CD14-positive monocyte (primary cell): ENCODE measurements at regions not wholly inside any gene's neighbourhood (a gene's known extent, or its start where the extent isn't known, plus 50 kb on each side); places are given as distances from the start of the nearest gene placed in this dataset.

Experiments
- DNase-seq, 3 donors: peaks; one replicate each; pipeline ENCODE4 v3.0.0-alpha.2; 2011 to 2022
- H2AFZ ChIP-seq: 2 replicates; pipeline ENCODE4 v1.6.0; 2012; ENCODE audit warnings: mild to moderate bottlenecking, low read depth, low read length, inconsistent platforms; ENCODE audit not compliant: insufficient read depth, poor library complexity, severe bottlenecking
- H3K27ac ChIP-seq, 2 donors: 1 replicate in 1 of 2; 2 replicates in 1 of 2; pipeline ENCODE4 v1.5.1; 2012 to 2013; ENCODE audit warnings: low read length in 2 of 2, control low read depth in 1 of 2, inconsistent platforms in 1 of 2, low read depth in 1 of 2, mild to moderate bottlenecking in 1 of 2
- H3K27me3 ChIP-seq, 2 donors: one replicate each; pipeline versions ENCODE4 v1.6.0 to v1.6.1; 2011 to 2013; ENCODE audit warnings: low read length in 2 of 2; ENCODE audit not compliant: control insufficient read depth in 2 of 2, insufficient read depth in 2 of 2
- H3K36me3 ChIP-seq, 2 donors: replicated peaks in 1 of 2; 1 replicate in 1 of 2; 2 replicates in 1 of 2; pipeline versions ENCODE4 v1.5.1 to v1.6.1; 2012 to 2013; ENCODE audit warnings: low read length in 2 of 2, control low read depth in 1 of 2, inconsistent platforms in 1 of 2, mild to moderate bottlenecking in 1 of 2; ENCODE audit not compliant: insufficient read depth in 2 of 2, control insufficient read depth in 1 of 2
- H3K4me1 ChIP-seq, 2 donors: 1 replicate in 1 of 2; 2 replicates in 1 of 2; pipeline versions ENCODE4 v1.5.1 to v1.6.1; 2012 to 2013; ENCODE audit warnings: low read length in 2 of 2, control low read depth in 1 of 2, inconsistent platforms in 1 of 2, mild to moderate bottlenecking in 1 of 2, moderate library complexity in 1 of 2; ENCODE audit not compliant: insufficient read depth in 2 of 2, control insufficient read depth in 1 of 2
- H3K4me2 ChIP-seq: replicated peaks from 2 replicates; pipeline ENCODE3; 2012; ENCODE audit warnings: low read length, moderate library complexity, mild to moderate bottlenecking; ENCODE audit not compliant: poor library complexity, severe bottlenecking; ENCODE audit errors: extremely low read depth
- H3K4me3 ChIP-seq, 3 experiments: fragments of 200-600 bp in 1 of 3; sonication (generic) in 1 of 3; replicated peaks in 1 of 3; 1 replicate in 2 of 3; 2 replicates in 1 of 3; pipeline ENCODE4 v1.5.1; 2011 to 2013; ENCODE audit warnings: low read length in 3 of 3, mild to moderate bottlenecking in 3 of 3, control low read depth in 2 of 3, low read depth in 2 of 3, inconsistent platforms in 1 of 3, moderate library complexity in 1 of 3
- H3K79me2 ChIP-seq: 2 replicates; pipeline ENCODE4 v1.6.0; 2012; ENCODE audit warnings: mild to moderate bottlenecking, control low read depth, inconsistent platforms, low read length, moderate library complexity; ENCODE audit not compliant: insufficient read depth
- H3K9ac ChIP-seq: 2 replicates; pipeline ENCODE4 v1.6.0; 2017; ENCODE audit warnings: low read length, mild to moderate bottlenecking; ENCODE audit not compliant: insufficient read depth, poor library complexity, severe bottlenecking
- H3K9me3 ChIP-seq, 2 donors: replicated peaks in 1 of 2; 1 replicate in 1 of 2; 2 replicates in 1 of 2; pipeline versions ENCODE4 v1.5.1 to v1.6.1; 2012 to 2013; ENCODE audit warnings: low read length in 2 of 2, control low read depth in 1 of 2; ENCODE audit not compliant: control insufficient read depth in 1 of 2, insufficient read depth in 1 of 2
- H4K20me1 ChIP-seq: 2 replicates; pipeline ENCODE4 v1.6.0; 2012; ENCODE audit warnings: mild to moderate bottlenecking, low read length, control low read depth, moderate library complexity; ENCODE audit not compliant: insufficient read depth
- H3K27ac Mint-ChIP-seq, 7 donors: one replicate each; pipeline ENCODE4 v1.8.0; 2020; ENCODE audit warnings: mild to moderate bottlenecking in 7 of 7, mixed read lengths in 7 of 7, moderate library complexity in 6 of 7, inconsistent platforms in 2 of 7
- H3K27me3 Mint-ChIP-seq, 3 donors: one replicate each; pipeline ENCODE4 v1.8.0; 2021 to 2022; ENCODE audit warnings: low read depth in 3 of 3, mild to moderate bottlenecking in 3 of 3, mixed read lengths in 3 of 3, moderate library complexity in 3 of 3, inconsistent platforms in 1 of 3
- H3K36me3 Mint-ChIP-seq, 2 donors: one replicate each; pipeline ENCODE4 v1.8.0; 2020; ENCODE audit warnings: mixed read lengths in 2 of 2, inconsistent platforms in 1 of 2, mild to moderate bottlenecking in 1 of 2
- H3K4me1 Mint-ChIP-seq: one replicate; pipeline ENCODE4 v1.8.0; 2020; ENCODE audit warnings: mild to moderate bottlenecking, mixed read lengths
- H3K4me3 Mint-ChIP-seq, 2 donors: one replicate each; pipeline ENCODE4 v1.8.0; 2020; ENCODE audit warnings: mild to moderate bottlenecking in 2 of 2, mixed read lengths in 2 of 2, moderate library complexity in 1 of 2
- H3K9me3 Mint-ChIP-seq, 7 donors: one replicate each; pipeline ENCODE4 v1.8.0; 2020 to 2022; ENCODE audit warnings: mixed read lengths in 7 of 7, mild to moderate bottlenecking in 6 of 7, moderate library complexity in 6 of 7, inconsistent platforms in 2 of 7
- WGBS: methylation state at CpG from one replicate; pipeline ENCODE4 v1.1.5; 2013; ENCODE audit warnings: missing lambda C conversion rate; ENCODE audit not compliant: insufficient coverage; 5-methylcytosine and 5-hydroxymethylcytosine counted together
- intact Hi-C, 2 donors: fragments of 100-400 bp; cut with micrococcal nuclease; formaldehyde crosslinking; loops; one replicate each; pipeline versions ENCODE4 v1.15.0 to v1.15.1; 2023
- TF ChIP-seq, protein P1 (sequence below): fragments of 200-600 bp; IDR thresholded peaks from one replicate; pipeline ENCODE4 v1.8.0; 2022; ENCODE audit warnings: antibody characterized with exemption, mild to moderate bottlenecking

DNA sequence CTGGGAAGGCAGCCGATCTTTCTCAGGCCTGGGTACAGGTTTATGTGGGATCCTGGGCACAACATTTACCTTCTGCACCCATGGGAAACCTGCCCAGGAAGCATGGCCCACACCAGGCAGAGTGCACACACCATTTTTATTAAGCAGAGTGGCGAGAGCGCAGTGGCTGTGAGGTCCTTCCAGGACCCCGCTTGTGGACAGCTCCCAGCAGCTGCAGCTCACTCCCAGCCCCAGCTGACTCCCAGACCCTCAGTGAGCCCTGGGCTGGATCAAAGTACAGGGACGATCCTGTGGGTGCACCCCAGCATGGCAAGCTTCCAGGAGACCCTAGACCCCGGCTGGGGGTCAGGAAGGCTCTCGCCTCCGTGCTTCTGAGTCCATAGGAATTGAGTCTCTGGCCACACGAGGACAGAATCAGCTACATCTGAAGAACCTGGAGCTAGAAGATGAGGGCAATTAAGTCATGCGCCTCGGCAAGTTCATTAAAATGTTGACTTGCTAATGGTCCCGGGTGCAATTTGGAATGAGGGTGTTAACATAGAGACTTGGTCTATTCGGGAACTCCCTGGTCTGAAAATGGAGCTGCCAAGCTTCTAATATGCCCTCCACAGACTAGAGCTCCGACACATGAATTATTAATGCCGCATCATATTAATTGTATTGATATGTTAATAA is 65.4 kb upstream of the SLCO4A1 start:
- H3K4me3 ChIP-seq, result no peak overlapping the region
- H3K27me3 Mint-ChIP-seq, result peaks cover 24 to 62% (median 53%) of the 10 kb centered on the region in 3 donors

DNA sequence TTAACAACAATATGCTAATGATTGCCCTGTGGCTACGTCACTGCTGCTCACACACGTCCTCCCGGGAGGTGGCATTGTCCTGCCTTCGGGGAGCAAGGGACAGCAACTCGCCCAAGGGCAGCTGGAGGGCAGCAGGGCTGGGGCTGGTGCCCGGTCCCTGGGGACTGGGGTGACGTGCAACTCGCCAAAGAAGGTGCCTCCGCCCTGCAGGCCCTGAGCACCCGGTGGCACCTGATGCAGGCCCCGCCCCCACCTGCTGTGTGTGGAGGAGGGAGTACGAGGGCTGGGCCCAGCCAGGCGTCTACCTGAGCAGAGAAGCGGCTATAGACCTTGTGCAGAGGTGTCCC is 64.8 kb upstream of the SLCO4A1 start:
- Histone ChIP-seq H4K20me1 (no peaks in the 10 kb centered on the region), H3K9ac (no peak overlapping the region), H3K27me3 (peaks cover 6 to 29% of the 10 kb centered on the region in 2 donors), H2AFZ (no peak overlapping the region), H3K79me2 (no peaks in the 10 kb centered on the region), H3K4me2 (no peak overlapping the region), H3K36me3 (no peaks in the 10 kb centered on the region), H3K4me1 (no peaks in the 10 kb centered on the region), H3K27ac (no peak overlapping the region), H3K4me3 (no peak overlapping the region), H3K9me3 (no peaks in the 10 kb centered on the region)
- intact Hi-C loops, result no loop called here
- TF ChIP-seq, protein P1, sequence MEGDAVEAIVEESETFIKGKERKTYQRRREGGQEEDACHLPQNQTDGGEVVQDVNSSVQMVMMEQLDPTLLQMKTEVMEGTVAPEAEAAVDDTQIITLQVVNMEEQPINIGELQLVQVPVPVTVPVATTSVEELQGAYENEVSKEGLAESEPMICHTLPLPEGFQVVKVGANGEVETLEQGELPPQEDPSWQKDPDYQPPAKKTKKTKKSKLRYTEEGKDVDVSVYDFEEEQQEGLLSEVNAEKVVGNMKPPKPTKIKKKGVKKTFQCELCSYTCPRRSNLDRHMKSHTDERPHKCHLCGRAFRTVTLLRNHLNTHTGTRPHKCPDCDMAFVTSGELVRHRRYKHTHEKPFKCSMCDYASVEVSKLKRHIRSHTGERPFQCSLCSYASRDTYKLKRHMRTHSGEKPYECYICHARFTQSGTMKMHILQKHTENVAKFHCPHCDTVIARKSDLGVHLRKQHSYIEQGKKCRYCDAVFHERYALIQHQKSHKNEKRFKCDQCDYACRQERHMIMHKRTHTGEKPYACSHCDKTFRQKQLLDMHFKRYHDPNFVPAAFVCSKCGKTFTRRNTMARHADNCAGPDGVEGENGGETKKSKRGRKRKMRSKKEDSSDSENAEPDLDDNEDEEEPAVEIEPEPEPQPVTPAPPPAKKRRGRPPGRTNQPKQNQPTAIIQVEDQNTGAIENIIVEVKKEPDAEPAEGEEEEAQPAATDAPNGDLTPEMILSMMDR, result no peak
- Mint-ChIP-seq H3K27ac (no peak overlapping the region), H3K9me3 (peaks cover 0 to 3% (median 2%) of the 10 kb centered on the region in 7 donors), H3K4me1 (peaks cover 2% of the 10 kb centered on the region), H3K27me3 (peaks cover 27 to 65% (median 51%) of the 10 kb centered on the region in 3 donors), H3K36me3 (no peaks in the 10 kb centered on the region), H3K4me3 (no peak overlapping the region)
- 39% methylated on average over 14 of the region's 14 CpGs for WGBS
- no peak for DNase-seq

More for the DNA sequence above, 65.4 kb upstream of the SLCO4A1 start:
- H3K27ac Mint-ChIP-seq, result no peak overlapping the region
- Histone ChIP-seq H4K20me1 (no peaks in the 10 kb centered on the region), H3K36me3 (no peaks in the 10 kb centered on the region), H3K4me1 (no peaks in the 10 kb centered on the region), H3K9me3 (peaks cover 0 to 4% of the 10 kb centered on the region in 2 donors), H3K9ac (no peak overlapping the region), H3K4me2 (no peak overlapping the region), H3K79me2 (no peaks in the 10 kb centered on the region), H3K27me3 (peaks cover 5 to 26% of the 10 kb centered on the region in 2 donors), H3K27ac (no peak overlapping the region), H2AFZ (no peak overlapping the region)
- WGBS, result 37% methylated on average over 9 of the region's 15 CpGs
- peaks cover 2 to 7% (median 5%) of the 10 kb centered on the region in 7 donors for H3K9me3 Mint-ChIP-seq
- no peak overlapping the region for H3K4me3 Mint-ChIP-seq
- intact Hi-C loops, result no loop called here
- DNase-seq, result no peak
- TF ChIP-seq, protein P1, result no peak
- peaks cover under 1% of the 10 kb centered on the region for H3K4me1 Mint-ChIP-seq
- no peaks in the 10 kb centered on the region for H3K36me3 Mint-ChIP-seq
